ENCODE measurements at regions not wholly inside any gene's neighbourhood (a gene's known extent, or its start where the extent isn't known, plus 50 kb on each side); places are given as distances from the start of the nearest gene placed in this dataset.

DNA sequence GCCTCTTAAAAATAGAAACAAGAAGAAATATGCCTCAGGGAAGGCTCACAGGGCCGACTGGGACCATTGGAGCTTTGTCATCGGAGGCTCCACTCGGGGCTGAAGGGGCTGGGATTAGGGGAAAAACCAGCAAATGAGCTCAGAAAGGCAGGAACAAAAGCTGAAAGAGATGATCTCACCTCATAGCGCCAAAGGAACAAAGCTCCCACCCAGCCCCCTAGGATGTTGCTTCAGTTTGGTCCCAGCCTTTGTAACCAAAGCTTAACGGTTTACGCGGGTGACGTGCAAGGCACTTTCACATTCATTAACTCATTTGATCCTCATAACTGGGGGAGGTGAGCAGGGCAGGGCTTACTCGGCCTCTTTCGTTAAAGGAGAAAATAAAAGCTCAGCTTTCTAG, 168.5 kb upstream of the DYNLRB2 start:
- no peak overlapping the region for H3K4me3 ChIP-seq (replicated peaks; ENCODE audit: low read depth, low read length)
- TF ChIP-seq, protein P1, sequence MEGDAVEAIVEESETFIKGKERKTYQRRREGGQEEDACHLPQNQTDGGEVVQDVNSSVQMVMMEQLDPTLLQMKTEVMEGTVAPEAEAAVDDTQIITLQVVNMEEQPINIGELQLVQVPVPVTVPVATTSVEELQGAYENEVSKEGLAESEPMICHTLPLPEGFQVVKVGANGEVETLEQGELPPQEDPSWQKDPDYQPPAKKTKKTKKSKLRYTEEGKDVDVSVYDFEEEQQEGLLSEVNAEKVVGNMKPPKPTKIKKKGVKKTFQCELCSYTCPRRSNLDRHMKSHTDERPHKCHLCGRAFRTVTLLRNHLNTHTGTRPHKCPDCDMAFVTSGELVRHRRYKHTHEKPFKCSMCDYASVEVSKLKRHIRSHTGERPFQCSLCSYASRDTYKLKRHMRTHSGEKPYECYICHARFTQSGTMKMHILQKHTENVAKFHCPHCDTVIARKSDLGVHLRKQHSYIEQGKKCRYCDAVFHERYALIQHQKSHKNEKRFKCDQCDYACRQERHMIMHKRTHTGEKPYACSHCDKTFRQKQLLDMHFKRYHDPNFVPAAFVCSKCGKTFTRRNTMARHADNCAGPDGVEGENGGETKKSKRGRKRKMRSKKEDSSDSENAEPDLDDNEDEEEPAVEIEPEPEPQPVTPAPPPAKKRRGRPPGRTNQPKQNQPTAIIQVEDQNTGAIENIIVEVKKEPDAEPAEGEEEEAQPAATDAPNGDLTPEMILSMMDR (IDR thresholded peaks at IDR 0.05; ENCODE audit: low read length, missing control alignments): no peak
- no peak for DNase-seq (ENCODE audit: low read depth)

DNA sequence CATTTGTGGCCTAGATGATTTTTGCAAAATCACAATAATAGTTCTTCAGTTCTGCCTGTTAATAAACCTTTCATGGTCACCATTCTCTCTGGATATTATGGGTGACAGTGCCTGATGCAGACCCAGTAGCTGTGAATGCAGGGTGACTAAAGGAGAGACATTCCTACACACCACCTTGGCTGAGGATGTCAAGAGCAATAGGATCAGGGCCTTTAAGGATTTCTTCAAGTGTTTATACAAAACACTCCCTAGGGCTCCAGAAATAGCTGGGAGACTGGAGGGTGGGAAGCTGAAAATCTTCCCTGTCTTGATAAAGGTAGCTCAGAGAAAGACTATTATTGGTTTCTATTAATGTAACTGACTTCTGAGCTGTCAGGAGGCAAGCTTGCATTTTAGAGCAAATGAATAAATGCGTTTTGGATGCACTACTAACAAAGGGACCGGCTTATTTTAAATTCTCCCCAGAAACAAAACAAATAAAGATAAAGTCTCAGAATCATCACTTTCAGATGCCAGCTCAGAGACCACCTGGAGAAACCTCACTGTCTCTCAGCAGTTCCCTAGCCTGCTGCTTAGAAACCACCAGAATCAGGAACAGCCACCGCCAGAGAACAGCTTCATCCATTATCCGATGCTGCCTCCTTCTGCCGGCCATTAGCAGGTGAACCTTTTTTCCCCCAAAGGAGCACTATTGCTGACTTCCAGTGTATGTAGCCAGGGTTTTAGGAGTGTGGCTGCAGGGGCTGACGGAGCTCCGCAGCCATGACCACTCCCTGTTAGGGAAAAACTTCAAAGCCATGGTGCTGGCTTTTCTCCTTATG, 171.4 kb upstream of the DYNLRB2 start:
- DNase-seq (ENCODE audit: low read depth): peak; percentile 45
- H3K4me3 ChIP-seq (replicated peaks; ENCODE audit: low read depth, low read length): no peak overlapping the region

DNA sequence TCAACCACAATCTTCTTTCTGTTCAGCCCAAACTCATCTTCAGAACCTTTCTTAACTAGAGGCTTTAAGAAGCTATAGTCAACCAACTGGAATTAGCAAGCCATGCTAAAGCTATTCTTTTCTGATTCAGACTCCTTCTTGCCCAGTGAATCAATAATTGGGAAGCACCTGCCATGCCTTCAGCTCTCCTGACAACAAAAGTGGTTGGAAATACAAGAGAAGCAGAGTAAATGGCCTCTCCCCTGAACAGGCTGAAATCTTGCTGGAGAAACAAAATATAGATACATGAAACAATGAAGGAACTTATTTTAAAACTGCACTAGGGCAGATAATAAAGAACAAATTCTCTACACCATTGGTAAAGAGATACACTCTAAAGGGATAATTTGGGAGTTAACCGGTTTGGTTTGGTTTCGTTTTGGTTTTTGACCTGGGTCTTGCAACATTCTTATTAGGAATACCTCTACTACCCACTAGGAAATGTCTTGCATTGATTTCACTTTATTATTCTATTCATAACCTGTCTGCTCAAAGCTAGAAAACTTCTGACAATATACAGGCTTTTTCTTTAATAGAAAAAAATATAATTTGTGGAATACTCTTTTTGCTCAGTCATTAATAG, 173.6 kb upstream of the DYNLRB2 start:
- no peak overlapping the region for H3K4me3 ChIP-seq (replicated peaks; ENCODE audit: low read depth, low read length)
- DNase-seq (ENCODE audit: low read depth): no peak
- TF ChIP-seq, protein P1 (IDR thresholded peaks at IDR 0.05; ENCODE audit: low read length, missing control alignments): no peak

More for the DNA sequence above, 171.4 kb upstream of the DYNLRB2 start:
- TF ChIP-seq, protein P1 (IDR thresholded peaks at IDR 0.05; ENCODE audit: low read length, missing control alignments): peak; percentile 49

DNA sequence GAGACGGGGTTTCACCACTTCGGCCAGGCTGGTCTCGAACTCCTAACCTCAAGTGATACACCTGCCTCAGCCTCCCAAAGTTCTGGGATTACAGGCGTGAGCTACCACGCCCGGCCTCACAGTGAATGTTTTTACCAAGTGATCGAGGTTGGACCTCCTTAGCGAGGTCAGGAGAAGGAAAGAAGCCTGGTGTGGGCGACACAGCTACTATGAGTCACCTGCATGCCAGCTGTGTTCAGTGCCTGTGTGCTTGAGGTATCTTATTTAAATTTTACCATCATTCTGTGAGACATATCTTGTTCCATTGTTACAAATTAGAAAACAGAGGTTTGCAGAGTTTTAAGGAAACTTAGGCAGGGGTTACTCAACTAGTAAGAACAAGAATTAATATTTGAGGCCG, 174.8 kb upstream of the DYNLRB2 start:
- no peak for DNase-seq (ENCODE audit: low read depth)
- H3K4me3 ChIP-seq (replicated peaks; ENCODE audit: low read depth, low read length): no peak overlapping the region
- TF ChIP-seq, protein P1 (IDR thresholded peaks at IDR 0.05; ENCODE audit: low read length, missing control alignments): no peak

DNA sequence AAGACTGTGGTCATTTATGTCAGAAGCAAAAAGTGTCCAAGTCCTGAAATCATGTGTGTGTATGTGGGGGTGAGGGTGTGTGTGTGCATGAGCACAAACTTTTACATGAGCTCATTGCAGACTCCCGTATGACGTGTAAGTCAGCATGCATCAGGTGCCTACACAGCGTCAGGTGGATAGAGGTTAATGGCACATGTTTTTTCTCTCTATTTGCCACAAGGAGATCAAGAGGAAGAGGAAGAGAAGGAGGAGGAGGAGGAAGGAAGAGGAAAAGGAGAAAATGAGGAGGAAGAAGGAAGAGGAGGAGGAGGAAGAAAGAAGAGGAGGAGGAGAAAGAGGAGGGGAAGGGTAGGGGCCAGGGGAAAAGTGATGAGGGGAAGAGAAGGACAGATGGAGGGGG, 178.0 kb upstream of the DYNLRB2 start:
- DNase-seq (ENCODE audit: low read depth): no peak
- H3K4me3 ChIP-seq (replicated peaks; ENCODE audit: low read depth, low read length): no peak overlapping the region
- TF ChIP-seq, protein P1 (IDR thresholded peaks at IDR 0.05; ENCODE audit: low read length, missing control alignments): no peak

DNA sequence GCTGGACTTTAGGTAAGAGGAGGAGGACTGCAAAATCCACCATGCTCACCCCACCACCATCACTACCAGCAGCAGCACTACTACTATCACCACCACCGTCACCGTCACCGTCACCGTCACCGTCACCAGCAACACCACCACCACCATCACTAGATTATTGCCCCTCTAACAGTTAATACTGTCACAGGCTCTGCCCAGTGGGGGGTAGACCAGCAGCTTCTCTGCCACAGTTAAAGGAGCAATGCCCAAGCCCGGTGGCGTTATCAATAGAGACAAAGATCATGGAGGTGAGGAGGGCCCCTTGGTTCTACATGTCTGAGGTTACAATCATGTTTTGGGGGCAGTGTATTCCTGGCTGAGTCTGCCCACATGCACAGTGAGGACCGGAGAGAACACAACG, 184.4 kb upstream of the DYNLRB2 start:
- DNase-seq (ENCODE audit: low read depth): no peak
- no peak overlapping the region for H3K4me3 ChIP-seq (replicated peaks; ENCODE audit: low read depth, low read length)
- TF ChIP-seq, protein P1 (IDR thresholded peaks at IDR 0.05; ENCODE audit: low read length, missing control alignments): no peak
